Limb (tissue), 2 donors: ENCODE measurements at regions not wholly inside any gene's neighbourhood (a gene's known extent, or its start where the extent isn't known, plus 50 kb on each side); places are given as distances from the start of the nearest gene placed in this dataset.
"Not testable (repeated sequence)": the region's sequence is repeated elsewhere in the genome, so short reads cannot be mapped to it uniquely, and the experiment has no call there.

ENCODE experiments used
- DNase-seq, 2 donors: peaks; one replicate each; pipeline ENCODE4 v3.0.0-alpha.2; 2016; ENCODE audit errors: extremely low spot score in 2 of 2

DNA sequence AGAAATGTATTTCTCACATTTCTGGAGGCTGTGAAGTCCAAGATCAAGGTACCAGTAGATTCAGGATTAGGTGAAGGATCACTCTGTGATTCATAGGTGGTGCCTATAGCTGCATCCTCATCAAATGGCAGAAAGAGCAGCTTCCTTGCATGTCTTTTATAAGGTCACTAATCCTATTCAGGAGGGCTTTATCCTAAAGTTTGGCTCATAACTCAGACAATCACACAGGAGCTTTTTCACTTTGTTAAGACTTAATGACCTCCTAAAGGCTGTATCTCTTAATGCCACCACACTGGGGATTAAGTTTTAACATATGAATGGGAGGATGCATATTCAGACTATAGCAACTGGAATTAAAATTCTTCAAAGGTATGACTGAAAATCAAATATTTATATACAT, 861.1 kb downstream of the DACH1 start:
- no peak for DNase-seq

- DNase-seq, result no peak
Measured at GRCh38 chr13:70995338-70995737, 871.7 kb downstream of the DACH1 start.

DNA sequence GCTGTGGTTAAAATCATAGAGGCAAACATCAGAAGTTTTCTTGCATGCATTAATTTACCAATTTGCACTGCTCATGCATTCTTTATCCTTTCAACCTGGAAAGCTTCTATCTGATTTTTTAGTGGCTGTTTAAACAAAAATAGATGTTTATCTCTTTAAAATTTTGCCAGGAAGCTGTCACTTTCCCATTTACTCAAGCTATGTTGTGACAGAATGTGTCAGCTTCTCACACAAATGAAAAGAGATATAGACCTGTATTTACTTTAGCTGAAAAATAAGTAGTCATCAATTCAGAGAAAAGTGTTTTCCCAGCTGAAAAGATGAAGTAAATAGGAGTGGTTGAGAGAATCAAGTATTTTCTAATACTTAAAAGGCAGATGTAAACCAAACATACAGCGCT, 872.8 kb downstream of the DACH1 start:
- no peak for DNase-seq

GRCh38 chr13:70987043-70987442, 878.8 kb upstream of the KLHL1 start:
- no peak for DNase-seq

DNA sequence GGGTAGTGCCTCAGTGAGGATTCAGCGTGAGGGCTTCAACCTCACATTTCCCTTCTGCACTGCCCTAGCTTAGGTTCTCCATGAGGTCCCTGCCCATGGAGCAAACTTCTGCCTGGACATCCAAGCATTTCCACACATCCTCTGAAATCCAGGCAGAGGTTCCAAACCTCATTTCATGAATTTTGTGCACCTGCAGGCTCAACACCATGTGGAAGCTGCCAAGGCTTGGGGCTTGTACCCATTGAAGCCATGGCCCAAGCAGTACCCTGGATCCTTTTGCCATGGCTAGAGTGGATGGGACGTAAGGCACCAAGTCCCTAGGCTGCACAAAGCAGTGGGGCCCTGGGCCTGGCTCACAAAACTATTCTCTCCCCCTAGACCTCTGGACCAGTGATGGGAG, 877.1 kb upstream of the KLHL1 start:
- no peak for DNase-seq

GRCh38 chr13:70981219-70981618, 873.0 kb upstream of the KLHL1 start:
- not testable (repeated sequence) for DNase-seq

GRCh38 chr13:70969321-70969720, 861.1 kb upstream of the KLHL1 start:
- DNase-seq, result no peak

- DNase-seq, result no peak
Measured at GRCh38 chr13:70967564-70967963, 859.3 kb upstream of the KLHL1 start.

GRCh38 chr13:70964874-70965273, 856.6 kb upstream of the KLHL1 start:
- DNase-seq, result no peak

DNA sequence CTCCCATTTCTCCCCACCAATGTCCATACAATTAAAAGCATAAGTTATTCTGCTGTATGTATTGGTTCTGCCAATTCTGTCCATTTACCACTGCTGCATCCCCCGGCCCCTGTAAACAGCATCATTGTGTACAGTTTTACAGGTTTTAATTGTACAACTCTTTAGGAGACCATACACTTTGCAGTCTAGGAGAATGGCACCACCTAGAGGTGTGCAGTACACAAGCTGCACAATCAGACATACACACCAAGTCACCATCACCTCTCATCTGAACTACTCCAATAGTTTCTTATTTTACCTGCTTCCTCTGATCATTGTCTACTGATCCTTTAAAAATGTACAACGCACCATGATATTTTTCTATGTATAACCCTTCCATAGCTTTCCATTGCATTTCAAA, 855.9 kb upstream of the KLHL1 start:
- no peak for DNase-seq

GRCh38 chr13:70960841-70961443, 852.7 kb upstream of the KLHL1 start:
- peak in 1 of 2 donors; percentile 69 for DNase-seq

DNA sequence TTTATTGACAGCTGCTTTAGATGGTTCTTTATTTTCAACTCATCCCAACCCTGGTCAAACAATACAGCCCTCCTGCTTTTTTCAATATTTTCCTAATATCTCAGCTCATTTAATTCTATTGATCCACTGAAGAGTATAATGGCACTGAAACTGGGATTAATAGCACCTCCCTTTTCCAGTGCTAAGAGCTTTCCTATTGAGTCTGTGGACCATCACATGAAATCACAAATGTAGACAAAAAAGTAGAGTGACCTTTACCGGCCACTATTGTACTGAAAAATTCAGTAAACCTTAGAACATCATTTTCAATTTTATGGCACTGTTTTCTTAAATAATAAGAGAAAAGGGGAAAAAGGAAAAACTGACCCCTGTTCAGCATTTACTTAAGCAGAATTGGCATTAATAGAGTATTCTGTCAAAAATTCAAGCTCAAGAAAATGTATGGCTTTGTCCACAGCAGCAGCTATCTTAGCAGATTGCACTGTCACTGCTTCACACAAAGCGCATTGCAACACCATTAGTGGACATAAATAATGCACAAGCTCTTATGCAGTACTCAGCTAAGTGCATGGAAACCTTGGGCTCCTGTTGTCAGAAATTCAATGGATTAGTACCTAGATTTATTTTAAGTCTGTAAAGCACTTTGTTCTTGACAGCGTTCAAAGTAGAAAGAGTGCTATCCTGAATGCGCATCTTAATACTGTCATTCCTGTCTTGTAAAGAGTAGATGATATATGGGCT, 851.0 kb upstream of the KLHL1 start:
- DNase-seq, result no peak

- DNase-seq, result no peak
Measured at GRCh38 chr13:70955887-70956286, 847.6 kb upstream of the KLHL1 start.

DNA sequence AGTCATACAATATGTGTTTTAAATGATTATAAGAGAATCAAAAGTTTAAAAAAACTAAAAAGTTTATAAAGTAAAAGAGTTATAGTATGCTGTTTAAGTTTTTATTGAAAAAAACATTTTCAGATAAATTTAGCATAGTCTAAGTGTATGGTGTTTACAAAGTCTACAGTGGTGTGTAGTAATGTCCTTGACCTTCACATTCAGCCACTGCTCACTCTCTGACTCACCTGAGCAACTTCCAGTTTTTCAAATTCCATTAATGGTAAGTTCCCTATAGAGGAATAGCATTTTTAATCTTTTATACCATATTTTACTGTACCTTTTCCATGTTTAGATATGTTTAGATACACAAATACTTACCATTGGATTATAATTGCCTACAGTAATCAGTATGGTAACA, 842.4 kb upstream of the KLHL1 start:
- no peak for DNase-seq

- DNase-seq, result no peak
Measured at GRCh38 chr13:70945506-70945905, 837.3 kb upstream of the KLHL1 start.

- DNase-seq, result no peak
Measured at GRCh38 chr13:70941454-70941853, 833.2 kb upstream of the KLHL1 start.

DNA sequence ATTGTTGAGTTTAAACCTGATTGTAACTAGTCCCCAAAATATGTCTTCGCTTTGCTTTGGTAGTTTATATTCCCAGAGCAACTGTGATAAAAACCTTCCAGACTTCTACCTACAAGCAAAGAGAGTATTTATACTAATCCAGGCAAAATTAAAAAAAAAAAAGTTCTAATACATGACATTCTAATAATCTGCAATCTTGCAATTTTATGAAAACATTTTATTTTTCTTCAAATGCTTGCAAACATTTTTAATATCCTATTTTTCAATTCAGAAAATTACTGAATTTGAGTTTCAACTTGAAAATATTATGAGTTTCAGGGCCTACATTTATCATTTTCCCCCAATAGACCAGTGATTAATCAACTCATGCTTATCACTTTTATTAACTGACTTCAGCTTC, 830.2 kb upstream of the KLHL1 start:
- DNase-seq, result no peak

- DNase-seq, result no peak
Measured at GRCh38 chr13:70932511-70932910, 824.3 kb upstream of the KLHL1 start.

DNA sequence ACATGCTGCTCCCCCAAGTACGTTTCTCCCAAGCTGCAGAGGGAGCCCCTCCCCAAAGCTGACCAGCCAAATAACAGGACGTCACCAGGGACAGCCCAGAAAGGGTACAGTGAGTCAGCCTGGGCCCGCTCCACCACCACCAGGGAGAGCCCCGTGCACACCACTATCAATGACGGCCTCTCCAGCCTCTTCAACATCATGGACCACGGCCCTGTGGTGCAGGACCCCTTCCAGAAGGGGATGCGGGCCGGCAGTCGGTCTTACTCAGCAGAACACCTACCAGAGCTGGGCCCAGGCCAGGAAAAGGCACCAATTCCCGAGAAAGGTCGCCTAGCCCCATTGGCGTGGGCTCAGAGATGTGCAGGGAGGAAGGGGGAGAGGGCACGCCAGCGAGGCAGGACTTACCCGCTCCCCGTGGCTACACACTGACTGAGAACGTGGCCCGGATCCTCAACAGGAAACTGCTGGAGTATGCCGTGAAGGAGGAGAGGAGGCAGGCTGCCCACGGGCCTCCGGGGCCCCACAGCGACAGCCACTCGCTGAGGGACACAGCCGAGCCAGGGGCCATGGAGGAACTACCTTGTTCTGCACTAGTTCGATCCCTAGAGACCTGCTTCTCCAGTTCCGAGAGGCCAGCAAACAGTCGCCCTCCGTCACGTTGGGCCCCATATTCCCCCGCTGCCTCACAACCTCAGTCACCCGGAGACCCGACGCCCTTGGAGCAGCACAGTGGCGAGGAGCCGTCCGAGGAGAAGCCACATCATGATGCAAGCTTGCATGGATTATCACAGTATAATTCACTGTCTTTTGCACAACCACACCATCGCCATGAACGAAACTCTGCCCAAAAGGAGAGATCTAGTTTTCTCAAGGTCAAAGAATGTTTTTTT, 815.9 kb upstream of the KLHL1 start:
- DNase-seq, result no peak

- no peak for DNase-seq
Measured at GRCh38 chr13:70911286-70911685, 803.0 kb upstream of the KLHL1 start.

DNA sequence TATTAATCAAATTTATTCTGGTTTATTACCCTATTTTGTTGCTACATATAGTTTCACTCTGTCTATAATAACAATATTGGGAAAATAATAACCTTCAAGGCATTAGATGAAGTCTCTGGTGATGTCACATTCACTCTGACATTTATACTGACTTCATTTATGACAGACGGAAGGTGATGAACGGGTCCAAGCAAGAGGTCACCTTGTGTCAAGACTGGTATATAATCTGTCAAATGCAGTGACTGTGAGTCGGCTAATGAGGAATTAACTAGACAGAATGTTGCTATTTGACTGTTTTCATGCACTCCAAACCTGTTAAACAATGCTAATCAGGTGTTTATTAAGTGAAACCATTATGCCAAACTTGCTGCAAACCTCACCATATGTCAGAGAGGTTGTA, 800.5 kb upstream of the KLHL1 start:
- DNase-seq, result no peak

DNA sequence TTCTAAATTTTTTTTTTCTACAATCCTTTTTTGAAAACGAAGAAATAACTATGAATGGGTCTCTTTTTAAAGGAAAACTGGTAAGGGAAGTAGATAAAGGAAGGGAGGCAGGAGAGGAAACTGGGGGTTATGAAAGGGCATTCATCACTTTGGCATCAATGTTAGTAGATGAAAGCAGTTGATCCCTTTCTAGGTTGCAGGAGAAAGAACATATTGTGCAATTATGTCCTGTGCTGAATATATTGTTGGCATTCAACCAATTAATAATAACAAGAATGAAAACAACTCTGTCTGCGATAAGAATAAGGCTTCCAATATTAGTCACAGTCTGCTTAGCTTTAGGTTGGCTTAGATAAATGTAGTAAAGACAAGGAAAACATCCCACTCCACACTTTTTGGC, 796.8 kb upstream of the KLHL1 start:
- no peak for DNase-seq
